ENCODE measurements at regions not wholly inside any gene's neighbourhood (a gene's known extent, or its start where the extent isn't known, plus 50 kb on each side); places are given as distances from the start of the nearest gene placed in this dataset.

DNA sequence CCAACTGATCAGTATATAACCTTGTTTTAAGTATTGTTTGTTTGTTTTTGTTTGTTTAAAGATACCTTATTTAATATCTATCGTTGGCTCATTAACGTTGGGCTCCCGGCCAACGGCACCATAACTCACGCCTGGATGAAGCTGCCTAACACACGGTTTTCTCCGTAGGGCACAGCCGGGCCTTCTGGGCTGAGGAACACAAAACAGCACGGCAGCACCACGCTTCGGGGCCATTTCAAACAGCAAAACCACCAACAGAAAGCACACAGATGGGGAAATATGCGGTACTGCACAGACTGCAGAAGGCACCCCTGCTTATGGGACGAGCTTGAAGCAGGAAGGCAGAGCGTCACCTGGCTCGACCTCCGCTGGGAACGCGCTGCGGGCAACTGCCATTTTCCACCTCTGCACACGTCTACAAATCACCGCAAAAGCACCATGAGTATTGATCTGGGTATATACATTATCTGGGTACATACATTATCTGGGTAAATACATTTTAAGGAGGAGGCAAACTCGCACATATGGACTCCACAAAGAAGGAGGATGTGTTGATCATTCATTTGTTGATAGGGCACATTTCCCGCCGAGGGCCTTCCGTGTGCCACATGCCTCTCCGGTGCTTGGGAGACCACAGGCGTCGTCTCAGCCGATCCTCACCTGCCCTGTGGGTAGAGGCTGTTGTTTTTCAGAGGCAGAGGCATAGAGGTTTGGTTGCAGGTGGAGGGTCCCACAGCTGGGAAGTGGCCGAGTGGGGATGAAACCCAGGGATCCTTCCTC is 123.7 kb upstream of the ATP2B2 start:
- TF ChIP-seq GATA4 (IDR thresholded peaks at IDR 0.05; ENCODE audit: borderline replicate concordance, low read depth), result no peak
- TF ChIP-seq, protein P1, sequence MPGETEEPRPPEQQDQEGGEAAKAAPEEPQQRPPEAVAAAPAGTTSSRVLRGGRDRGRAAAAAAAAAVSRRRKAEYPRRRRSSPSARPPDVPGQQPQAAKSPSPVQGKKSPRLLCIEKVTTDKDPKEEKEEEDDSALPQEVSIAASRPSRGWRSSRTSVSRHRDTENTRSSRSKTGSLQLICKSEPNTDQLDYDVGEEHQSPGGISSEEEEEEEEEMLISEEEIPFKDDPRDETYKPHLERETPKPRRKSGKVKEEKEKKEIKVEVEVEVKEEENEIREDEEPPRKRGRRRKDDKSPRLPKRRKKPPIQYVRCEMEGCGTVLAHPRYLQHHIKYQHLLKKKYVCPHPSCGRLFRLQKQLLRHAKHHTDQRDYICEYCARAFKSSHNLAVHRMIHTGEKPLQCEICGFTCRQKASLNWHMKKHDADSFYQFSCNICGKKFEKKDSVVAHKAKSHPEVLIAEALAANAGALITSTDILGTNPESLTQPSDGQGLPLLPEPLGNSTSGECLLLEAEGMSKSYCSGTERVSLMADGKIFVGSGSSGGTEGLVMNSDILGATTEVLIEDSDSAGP (CRISPR knock-in tag; IDR thresholded peaks at IDR 0.05; ENCODE audit: borderline replicate concordance), result no peak
- no peak for TF ChIP-seq SP4 (CRISPR knock-in tag; IDR thresholded peaks at IDR 0.05)
- TF ChIP-seq, protein P2, sequence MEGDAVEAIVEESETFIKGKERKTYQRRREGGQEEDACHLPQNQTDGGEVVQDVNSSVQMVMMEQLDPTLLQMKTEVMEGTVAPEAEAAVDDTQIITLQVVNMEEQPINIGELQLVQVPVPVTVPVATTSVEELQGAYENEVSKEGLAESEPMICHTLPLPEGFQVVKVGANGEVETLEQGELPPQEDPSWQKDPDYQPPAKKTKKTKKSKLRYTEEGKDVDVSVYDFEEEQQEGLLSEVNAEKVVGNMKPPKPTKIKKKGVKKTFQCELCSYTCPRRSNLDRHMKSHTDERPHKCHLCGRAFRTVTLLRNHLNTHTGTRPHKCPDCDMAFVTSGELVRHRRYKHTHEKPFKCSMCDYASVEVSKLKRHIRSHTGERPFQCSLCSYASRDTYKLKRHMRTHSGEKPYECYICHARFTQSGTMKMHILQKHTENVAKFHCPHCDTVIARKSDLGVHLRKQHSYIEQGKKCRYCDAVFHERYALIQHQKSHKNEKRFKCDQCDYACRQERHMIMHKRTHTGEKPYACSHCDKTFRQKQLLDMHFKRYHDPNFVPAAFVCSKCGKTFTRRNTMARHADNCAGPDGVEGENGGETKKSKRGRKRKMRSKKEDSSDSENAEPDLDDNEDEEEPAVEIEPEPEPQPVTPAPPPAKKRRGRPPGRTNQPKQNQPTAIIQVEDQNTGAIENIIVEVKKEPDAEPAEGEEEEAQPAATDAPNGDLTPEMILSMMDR (CRISPR knock-in tag; IDR thresholded peaks at IDR 0.05), result no peak
- no peak for TF ChIP-seq KDM1A (CRISPR knock-in tag; IDR thresholded peaks at IDR 0.05)
- TF ChIP-seq, protein P3, sequence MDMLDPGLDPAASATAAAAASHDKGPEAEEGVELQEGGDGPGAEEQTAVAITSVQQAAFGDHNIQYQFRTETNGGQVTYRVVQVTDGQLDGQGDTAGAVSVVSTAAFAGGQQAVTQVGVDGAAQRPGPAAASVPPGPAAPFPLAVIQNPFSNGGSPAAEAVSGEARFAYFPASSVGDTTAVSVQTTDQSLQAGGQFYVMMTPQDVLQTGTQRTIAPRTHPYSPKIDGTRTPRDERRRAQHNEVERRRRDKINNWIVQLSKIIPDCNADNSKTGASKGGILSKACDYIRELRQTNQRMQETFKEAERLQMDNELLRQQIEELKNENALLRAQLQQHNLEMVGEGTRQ (IDR thresholded peaks at IDR 0.05; ENCODE audit: low read depth, low read length), result no peak
- TF ChIP-seq, protein P3 (CRISPR knock-in tag; IDR thresholded peaks at IDR 0.05; ENCODE audit: borderline replicate concordance), result no peak

Measured in HepG2 (cell line).